D341Med (cell line): ENCODE measurements at regions not wholly inside any gene's neighbourhood (a gene's known extent, or its start where the extent isn't known, plus 50 kb on each side); places are given as distances from the start of the nearest gene placed in this dataset.
"Not testable (repeated sequence)": the region's sequence is repeated elsewhere in the genome, so short reads cannot be mapped to it uniquely, and the experiment has no call there.

Source experiments
- DNase-seq: peaks from one replicate; pipeline ENCODE4 v3.0.0; 2012; ENCODE audit warnings: low spot score

DNA sequence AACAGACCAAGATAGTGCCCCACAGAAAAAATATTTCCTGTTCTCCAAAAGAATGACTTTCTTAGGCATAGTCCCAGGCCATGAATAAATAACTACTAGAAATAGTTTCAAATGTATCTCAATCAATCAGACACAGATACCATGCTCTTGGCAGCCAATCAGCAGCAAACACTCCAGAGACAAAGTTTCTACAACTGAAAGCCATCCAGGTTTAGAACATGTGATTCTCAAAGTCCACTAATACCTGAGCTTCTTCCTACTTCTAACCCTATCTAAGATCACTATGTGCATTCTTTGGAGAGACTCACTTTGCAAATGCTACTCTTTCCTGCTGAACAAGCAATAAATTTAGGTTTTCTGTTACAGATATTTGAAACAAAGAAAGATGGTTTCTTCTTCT is 425.8 kb upstream of the GRIN3A start:
- DNase-seq, result no peak

GRCh38 chr9:102153081-102153480 is 414.6 kb upstream of the GRIN3A start:
- not testable (repeated sequence) for DNase-seq

GRCh38 chr9:102135768-102136167 is 397.3 kb upstream of the GRIN3A start:
- no peak for DNase-seq

DNA sequence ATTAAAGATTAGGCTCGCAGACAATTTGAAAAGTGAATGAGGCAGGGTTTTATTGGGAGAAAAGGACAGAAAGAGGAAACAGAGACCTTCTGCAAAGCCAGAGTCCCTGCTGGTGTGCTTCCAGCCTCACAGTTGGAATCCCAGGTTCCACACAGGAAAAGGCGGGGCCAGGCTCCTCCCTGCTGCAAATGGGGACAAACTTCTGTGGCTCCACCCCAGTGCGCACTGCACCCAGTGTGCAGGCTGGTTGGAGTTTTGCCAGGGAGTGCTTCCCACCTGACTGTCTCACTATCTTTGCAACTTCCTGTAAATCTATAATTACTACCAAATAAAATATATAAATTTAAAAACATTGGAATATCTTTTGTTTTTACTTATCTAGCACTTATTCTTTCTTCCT is 386.0 kb upstream of the GRIN3A start:
- DNase-seq, result no peak

- no peak for DNase-seq
Measured at GRCh38 chr9:102114557-102114956, 376.1 kb upstream of the GRIN3A start.

GRCh38 chr9:102113191-102113590 is 374.7 kb upstream of the GRIN3A start:
- DNase-seq, result no peak

- no peak for DNase-seq
Measured at GRCh38 chr9:102106439-102106838, 368.0 kb upstream of the GRIN3A start.

GRCh38 chr9:102101723-102102122 is 363.3 kb upstream of the GRIN3A start:
- no peak for DNase-seq

- DNase-seq, result no peak
Measured at GRCh38 chr9:102087141-102087540, 348.7 kb upstream of the GRIN3A start.

DNA sequence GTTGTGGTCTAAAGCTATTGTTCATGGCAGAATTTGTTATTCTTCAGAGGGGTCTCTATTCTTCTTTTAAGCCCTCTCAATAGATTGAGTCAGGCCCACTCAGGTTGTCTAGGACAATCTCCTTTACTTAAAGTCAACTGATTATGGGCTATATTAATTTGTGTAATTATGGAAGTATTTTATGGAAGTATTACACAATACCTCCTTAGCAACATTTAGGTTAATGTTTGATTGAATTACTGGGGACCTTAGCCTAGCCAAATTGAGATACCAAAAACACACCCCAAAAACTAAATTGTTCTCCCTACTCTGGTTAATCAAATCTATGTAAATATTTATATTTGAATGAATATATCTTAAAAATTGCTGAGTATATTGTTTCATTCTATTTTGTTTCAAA is 347.1 kb upstream of the GRIN3A start:
- no peak for DNase-seq

DNA sequence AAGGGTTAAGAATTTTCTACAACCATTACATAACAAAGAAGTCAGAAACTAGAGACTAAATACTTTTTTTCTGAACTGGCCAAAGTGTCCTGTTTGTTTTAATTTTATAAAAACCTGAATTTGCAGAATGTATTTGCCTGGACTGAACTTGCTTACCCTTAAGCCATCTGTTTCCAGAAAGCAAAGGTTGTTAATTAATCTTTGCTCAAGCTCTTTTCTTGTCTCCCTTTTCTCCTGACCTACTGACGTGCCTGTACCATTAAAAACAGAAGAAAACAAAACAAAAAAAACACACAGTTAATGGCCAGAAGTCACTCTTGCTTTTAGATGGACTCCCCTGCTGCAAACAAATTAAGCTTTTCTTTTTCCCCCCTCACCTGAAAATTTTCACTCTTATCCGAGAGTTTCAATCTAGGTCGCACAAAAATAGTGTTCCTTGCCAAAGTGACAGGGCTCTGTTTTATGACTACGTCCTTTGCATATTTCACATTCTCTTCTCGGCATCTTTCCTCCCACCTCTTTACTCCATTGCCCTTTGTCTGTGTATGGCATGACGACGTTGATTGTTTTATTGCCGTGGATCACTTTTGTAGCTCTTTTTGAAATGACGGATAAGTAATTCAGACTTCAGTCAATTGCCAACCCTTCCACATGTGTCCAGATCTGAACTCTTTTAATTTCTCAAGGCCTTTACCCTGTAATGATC is 333.8 kb upstream of the GRIN3A start:
- DNase-seq, result no peak

GRCh38 chr9:102069969-102070368 is 331.5 kb upstream of the GRIN3A start:
- DNase-seq, result no peak

- no peak for DNase-seq
Measured at GRCh38 chr9:102054811-102055210, 316.4 kb upstream of the GRIN3A start.

DNA sequence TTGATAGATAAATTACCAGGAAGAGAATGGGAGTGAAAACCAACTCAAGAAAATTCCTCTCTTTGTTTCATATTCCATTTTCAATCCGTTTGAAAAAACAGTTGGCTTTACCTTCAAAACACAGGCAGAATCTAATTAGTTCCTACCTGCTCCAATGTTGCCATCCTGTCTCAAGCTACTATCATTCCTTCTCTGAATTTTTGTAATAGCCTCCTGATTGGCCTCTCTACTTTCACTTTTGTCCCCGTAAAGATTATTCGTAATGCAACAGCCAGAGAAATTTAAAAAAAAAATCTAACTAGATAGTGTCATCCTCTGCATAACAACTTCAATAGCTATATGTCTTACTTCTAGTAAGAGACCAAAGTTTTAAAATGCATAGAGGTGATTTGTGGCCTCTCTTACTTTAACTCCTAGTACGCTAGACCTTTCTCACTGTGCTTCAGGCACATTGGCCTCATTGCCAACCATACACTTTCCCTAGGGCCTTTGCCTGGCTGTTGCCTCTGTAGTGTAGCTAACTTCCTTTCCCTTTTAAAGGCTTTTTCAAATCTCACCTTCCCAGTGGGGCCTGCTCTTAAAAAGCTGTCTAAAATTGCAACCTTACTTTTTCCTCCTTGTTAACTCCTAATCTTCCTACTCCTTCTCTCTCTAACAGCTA is 311.3 kb upstream of the GRIN3A start:
- no peak for DNase-seq

DNA sequence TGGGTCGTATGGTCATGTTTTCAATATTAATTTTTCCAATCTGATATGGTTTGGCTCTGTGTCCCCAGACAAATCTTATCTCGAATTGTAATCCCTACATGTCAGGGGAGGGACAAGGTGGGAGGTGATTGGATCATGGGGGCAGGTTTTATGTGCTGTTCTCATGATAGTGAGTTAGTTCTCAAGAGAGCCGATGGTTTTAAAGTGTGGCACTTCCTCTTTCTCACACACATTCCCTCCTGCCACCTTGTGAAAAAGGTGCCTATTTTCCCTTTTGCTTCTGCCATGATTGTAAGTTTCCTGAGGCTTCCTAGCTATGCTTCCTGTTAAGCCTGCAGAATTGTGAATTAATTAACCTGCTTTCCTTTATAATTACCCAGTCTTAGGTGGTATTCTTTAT is 309.1 kb upstream of the GRIN3A start:
- DNase-seq, result no peak

DNA sequence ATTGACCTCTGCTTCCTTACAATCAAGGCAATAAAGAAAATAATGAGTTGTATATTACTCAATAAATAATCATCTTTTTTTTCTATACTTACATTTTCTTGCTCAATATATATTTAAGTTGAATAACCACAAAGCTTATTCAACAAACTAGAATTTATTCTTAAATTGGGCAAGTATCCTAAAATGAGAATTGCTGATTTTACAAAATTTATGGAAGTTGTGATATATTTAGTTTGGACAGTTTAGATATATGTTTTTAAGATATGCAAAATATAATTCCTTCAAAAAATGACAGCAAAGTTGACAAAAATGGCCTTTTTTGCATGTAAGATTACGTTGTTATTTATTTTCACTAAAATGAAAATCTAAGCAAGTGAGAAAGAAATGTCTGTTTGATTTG is 305.7 kb upstream of the GRIN3A start:
- DNase-seq, result no peak

DNA sequence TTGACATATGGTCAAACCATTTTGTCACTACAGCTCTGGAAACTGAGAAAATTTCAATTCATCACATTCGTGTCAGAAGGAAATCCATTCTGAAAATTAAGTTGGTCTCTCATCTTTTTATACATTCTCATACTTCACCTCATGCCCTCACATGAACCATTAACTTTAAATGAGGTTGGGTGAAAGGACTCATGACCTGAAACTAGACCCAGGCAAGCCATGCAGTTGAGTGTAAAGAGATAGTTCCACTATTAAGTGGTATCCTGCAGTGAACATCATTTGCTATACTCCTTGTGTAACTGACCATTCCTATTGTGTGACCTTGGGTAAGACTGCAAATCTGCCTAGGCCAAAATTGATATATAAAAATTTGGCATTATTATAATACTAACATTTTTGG is 299.6 kb upstream of the GRIN3A start:
- no peak for DNase-seq

DNA sequence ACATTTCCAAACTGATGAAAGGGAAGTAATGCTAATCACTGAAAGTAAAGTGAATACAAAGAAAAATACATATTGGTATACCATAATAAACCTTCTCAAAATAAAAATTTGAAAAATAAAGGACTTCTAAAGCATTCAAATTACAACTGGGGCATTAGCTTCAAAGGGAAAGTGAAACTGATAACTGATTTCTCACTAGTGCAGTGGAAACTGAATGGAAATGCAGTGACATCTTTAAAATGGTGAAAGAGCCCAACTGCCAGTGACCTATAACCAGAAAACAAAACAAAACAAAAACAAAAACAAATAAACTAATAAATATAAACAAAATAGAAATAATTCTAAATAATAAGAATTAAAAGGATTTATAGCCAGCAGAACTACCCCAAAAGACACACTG is 297.5 kb upstream of the GRIN3A start:
- DNase-seq, result no peak

- DNase-seq, result no peak
Measured at GRCh38 chr9:102032614-102033013, 294.2 kb upstream of the GRIN3A start.

DNA sequence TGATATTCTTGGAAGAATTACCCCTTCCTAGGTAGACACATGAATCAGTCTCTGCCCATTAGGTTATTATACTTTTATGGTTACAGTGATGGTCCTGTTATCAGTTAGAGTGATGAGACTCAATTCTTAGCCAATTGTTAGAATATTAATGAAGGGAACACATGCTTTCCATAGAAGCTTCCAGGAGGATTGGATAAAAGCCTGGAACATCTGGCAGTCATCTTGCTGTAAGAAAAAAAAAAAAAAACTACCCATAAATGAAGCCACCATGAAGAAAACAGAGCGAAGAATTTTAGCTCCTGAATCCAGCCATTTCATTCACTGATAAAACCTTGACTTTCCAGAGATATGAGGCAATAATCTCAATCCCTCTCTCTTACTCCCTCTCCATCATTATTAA is 262.5 kb upstream of the GRIN3A start:
- no peak for DNase-seq

- DNase-seq, result no peak
Measured at GRCh38 chr9:101999441-101999840, 261.0 kb upstream of the GRIN3A start.

DNA sequence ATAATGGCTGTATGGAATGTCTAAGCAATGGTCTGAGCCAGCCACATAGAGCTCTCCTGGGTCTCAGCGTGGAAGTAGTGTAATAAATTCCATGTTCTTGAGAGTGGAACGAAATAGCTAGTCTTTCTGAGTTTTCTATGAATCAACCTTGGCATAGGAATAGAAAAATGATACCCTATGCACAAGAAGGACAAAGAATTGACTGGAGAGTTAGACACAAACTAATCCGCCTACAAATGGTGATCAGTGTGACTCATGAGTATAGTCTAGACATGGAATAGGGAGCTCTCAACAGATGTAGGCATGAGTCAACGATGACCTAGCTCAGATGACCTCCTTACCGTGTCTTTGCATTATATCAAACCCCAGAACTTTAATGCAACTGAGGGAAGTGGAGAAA is 256.8 kb upstream of the GRIN3A start:
- no peak for DNase-seq

GRCh38 chr9:101993771-101994170 is 255.3 kb upstream of the GRIN3A start:
- DNase-seq, result no peak

- no peak for DNase-seq
Measured at GRCh38 chr9:101991926-101992325, 253.5 kb upstream of the GRIN3A start.
